ENCODE measurements at regions not wholly inside any gene's neighbourhood (a gene's known extent, or its start where the extent isn't known, plus 50 kb on each side); places are given as distances from the start of the nearest gene placed in this dataset.

- Histone ChIP-seq H3K9me3 (no peaks in the 10 kb centered on the region), H3K4me3 (ENCODE audit: low read depth, low read length) (no peak overlapping the region), H3K36me3 (ENCODE audit: control insufficient read depth, insufficient read depth, low read length) (no peaks in the 10 kb centered on the region), H3K4me1 (no peaks in the 10 kb centered on the region), H3K27me3 (replicated peaks; ENCODE audit: control insufficient read depth, insufficient read depth, low read length) (no peaks in the 10 kb centered on the region)
- Mint-ChIP-seq H3K27me3 (ENCODE audit: insufficient read depth, unreplicated experiment) (no peaks in the 10 kb centered on the region), H3K9me3 (ENCODE audit: unreplicated experiment) (no peaks in the 10 kb centered on the region), H3K27ac (ENCODE audit: unreplicated experiment) (no peak overlapping the region), H3K36me3 (ENCODE audit: insufficient read depth, unreplicated experiment) (no peaks in the 10 kb centered on the region), H3K4me3 (ENCODE audit: unreplicated experiment) (no peak overlapping the region), H3K4me1 (ENCODE audit: low read depth, unreplicated experiment) (no peaks in the 10 kb centered on the region)
- BruUV-seq (replicated peaks) = no TSS peak
- ChIA-PET CTCF (no interaction called here), POLR2A (no interaction called here)
- no peak for TF ChIP-seq CTCF (IDR thresholded peaks at IDR 0.05; ENCODE audit: insufficient read depth in 1 of 2, low read depth in 1 of 2, low read length in 1 of 2, severe bottlenecking in 1 of 2, unreplicated experiment in 1 of 2)
- intact Hi-C loops (cut with micrococcal nuclease; ENCODE audit: unreplicated experiment) = no loop called here
- DNase-seq = no peak
Measured at GRCh38 chr2:150946831-150947230, 314.8 kb downstream of the RBM43 start.

- BruUV-seq (replicated peaks) = no TSS peak
- TF ChIP-seq CTCF (IDR thresholded peaks at IDR 0.05; ENCODE audit: insufficient read depth in 1 of 2, low read depth in 1 of 2, low read length in 1 of 2, severe bottlenecking in 1 of 2, unreplicated experiment in 1 of 2) = no peak
- POLR2A ChIA-PET = no interaction called here
- Mint-ChIP-seq H3K9me3 (ENCODE audit: unreplicated experiment) (no peaks in the 10 kb centered on the region), H3K36me3 (ENCODE audit: insufficient read depth, unreplicated experiment) (no peaks in the 10 kb centered on the region), H3K27ac (ENCODE audit: unreplicated experiment) (no peak overlapping the region), H3K27me3 (ENCODE audit: insufficient read depth, unreplicated experiment) (no peaks in the 10 kb centered on the region), H3K4me3 (ENCODE audit: unreplicated experiment) (no peak overlapping the region), H3K4me1 (ENCODE audit: low read depth, unreplicated experiment) (no peaks in the 10 kb centered on the region)
- H3K4me3 ChIP-seq (ENCODE audit: low read depth, low read length) = no peak overlapping the region
- intact Hi-C loops (cut with micrococcal nuclease; ENCODE audit: unreplicated experiment) = no loop called here
- no peaks in the 10 kb centered on the region for H3K36me3 ChIP-seq (ENCODE audit: control insufficient read depth, insufficient read depth, low read length)
- CTCF ChIA-PET = no interaction called here
- no peaks in the 10 kb centered on the region for H3K4me1 ChIP-seq
- DNase-seq = no peak
- no peaks in the 10 kb centered on the region for H3K27me3 ChIP-seq (replicated peaks; ENCODE audit: control insufficient read depth, insufficient read depth, low read length)
- H3K9me3 ChIP-seq = no peaks in the 10 kb centered on the region
Measured at GRCh38 chr2:150944315-150944714, 317.3 kb downstream of the RBM43 start.

- Histone ChIP-seq H3K9me3 (no peaks in the 10 kb centered on the region), H3K36me3 (ENCODE audit: control insufficient read depth, insufficient read depth, low read length) (no peaks in the 10 kb centered on the region), H3K27me3 (replicated peaks; ENCODE audit: control insufficient read depth, insufficient read depth, low read length) (no peaks in the 10 kb centered on the region), H3K4me1 (no peaks in the 10 kb centered on the region), H3K4me3 (ENCODE audit: low read depth, low read length) (no peak overlapping the region)
- BruUV-seq (replicated peaks) = no TSS peak
- no peak for DNase-seq
- Mint-ChIP-seq H3K4me3 (ENCODE audit: unreplicated experiment) (no peak overlapping the region), H3K9me3 (ENCODE audit: unreplicated experiment) (no peaks in the 10 kb centered on the region), H3K36me3 (ENCODE audit: insufficient read depth, unreplicated experiment) (no peaks in the 10 kb centered on the region), H3K4me1 (ENCODE audit: low read depth, unreplicated experiment) (no peaks in the 10 kb centered on the region), H3K27ac (ENCODE audit: unreplicated experiment) (no peak overlapping the region), H3K27me3 (ENCODE audit: insufficient read depth, unreplicated experiment) (no peaks in the 10 kb centered on the region)
- CTCF ChIA-PET = no interaction called here
- intact Hi-C loops (cut with micrococcal nuclease; ENCODE audit: unreplicated experiment) = no loop called here
- TF ChIP-seq CTCF (IDR thresholded peaks at IDR 0.05; ENCODE audit: insufficient read depth in 1 of 2, low read depth in 1 of 2, low read length in 1 of 2, severe bottlenecking in 1 of 2, unreplicated experiment in 1 of 2) = no peak
- POLR2A ChIA-PET = no interaction called here
Measured at GRCh38 chr2:150939087-150939486, 322.6 kb downstream of the RBM43 start.
